A549 (cell line): ENCODE measurements at regions not wholly inside any gene's neighbourhood (a gene's known extent, or its start where the extent isn't known, plus 50 kb on each side); places are given as distances from the start of the nearest gene placed in this dataset.

Experiments
- ATAC-seq, 2 experiments: fragments of 200-7000 bp in 1 of 2; fragments of >200 bp in 1 of 2; cut with Nextera tagmentation in 1 of 2; cut with Tn5 transposase in 1 of 2; 3 replicates each; pipeline versions ENCODE4 v1.8.0 to v1.9.1; 2018 to 2020; ENCODE audit warnings: mild to moderate bottlenecking in 1 of 2, moderate library complexity in 1 of 2
- CTCF ChIA-PET: fragments of 300-600 bp; sonication (Branson Sonifier 250); formaldehyde crosslinking; extraction: SDS; loops from one replicate; lab custom pipeline; 2021; ENCODE audit warnings: antibody characterized with exemption, inconsistent platforms; lab: Yijun Ruan, JAX
- POLR2A ChIA-PET: fragments of 350-600 bp; formaldehyde crosslinking; extraction: SDS; loops from one replicate; lab custom pipeline; 2021; ENCODE audit warnings: antibody characterized with exemption, inconsistent platforms; lab: Yijun Ruan, JAX
- DNase-seq, 2 experiments: peaks; one replicate each; pipeline versions ENCODE4 v3.0.0 to v3.0.0-alpha.2; 2011 to 2016; ENCODE audit warnings: low read depth in 1 of 2, low spot score in 1 of 2
- FAIRE-seq: peaks from 2 replicates; lab custom pipeline; 2011; peaks lifted over from hg19 to GRCh38; lab: Jason Lieb, UNC
- H3K27ac ChIP-seq, 2 experiments: fragments of >200 bp; sonication (Bioruptor Twin); formaldehyde crosslinking; 3 replicates each; pipeline ENCODE4 v1.5.1; 2016 to 2017
- H3K4me1 ChIP-seq: fragments of >200 bp; sonication (Bioruptor Twin); formaldehyde crosslinking; 3 replicates; pipeline ENCODE4 v1.6.1; 2016
- H3K4me2 ChIP-seq: fragments of >200 bp; sonication (Bioruptor Twin); formaldehyde crosslinking; 3 replicates; pipeline ENCODE4 v1.6.1; 2016
- H3K4me3 ChIP-seq: fragments of >200 bp; sonication (Bioruptor Twin); formaldehyde crosslinking; 3 replicates; pipeline ENCODE4 v1.5.1; 2016
- H3K9me3 ChIP-seq: fragments of >200 bp; sonication (Bioruptor Twin); formaldehyde crosslinking; 3 replicates; pipeline ENCODE4 v1.6.1; 2016
- CBX8 ChIP-seq: fragments of 200-600 bp; sonication (generic); IDR thresholded peaks from 2 replicates; pipeline ENCODE4 v1.6.1; 2016
- CEBPB ChIP-seq, 2 experiments: fragments of >200 bp in 1 of 2; sonication (Bioruptor Twin) in 1 of 2; formaldehyde crosslinking in 1 of 2; IDR thresholded peaks; 2 replicates each; pipeline ENCODE4 v1.6.1; 2012 to 2016
- CHD4 ChIP-seq: fragments of 200-600 bp; sonication (generic); IDR thresholded peaks from 2 replicates; pipeline ENCODE4 v1.6.1; 2016; ENCODE audit warnings: antibody characterized with exemption, mild to moderate bottlenecking, borderline replicate concordance
- EHF ChIP-seq: fragments of 250-450 bp; sonication (Bioruptor Pico); IDR thresholded peaks from 2 replicates; pipeline ENCODE4 v1.5.0; 2020; ENCODE audit warnings: mild to moderate bottlenecking
- ESRRA ChIP-seq: fragments of 150-350 bp; IDR thresholded peaks from 2 replicates; pipeline ENCODE4 v1.6.1; 2014; ENCODE audit warnings: mild to moderate bottlenecking, low read length, borderline replicate concordance
- FOSB ChIP-seq: fragments of 250-450 bp; sonication (Bioruptor Pico); IDR thresholded peaks from 2 replicates; pipeline ENCODE4 v1.5.0; 2020; ENCODE audit warnings: mild to moderate bottlenecking, moderate library complexity
- HDAC2 ChIP-seq: fragments of 200-600 bp; sonication (generic); IDR thresholded peaks from 2 replicates; pipeline ENCODE4 v1.6.1; 2016
- HOXB13 ChIP-seq: fragments of 250-450 bp; sonication (Bioruptor Pico); IDR thresholded peaks from 2 replicates; pipeline ENCODE4 v1.5.0; 2020; ENCODE audit warnings: low read depth, mild to moderate bottlenecking, moderate library complexity
- JUN ChIP-seq, 2 experiments: fragments of >200 bp; sonication (Bioruptor Twin); formaldehyde crosslinking; IDR thresholded peaks; 2 replicates in 1 of 2; 3 replicates in 1 of 2; pipeline ENCODE4 v1.6.1; 2016 to 2017
- JUNB ChIP-seq: fragments of >200 bp; sonication (Bioruptor Twin); formaldehyde crosslinking; IDR thresholded peaks from 2 replicates; pipeline ENCODE4 v1.6.1; 2016
- NFE2L2 ChIP-seq: fragments of 150-350 bp; conservative IDR thresholded peaks from 2 replicates; pipeline ENCODE4 v1.6.1; 2014; ENCODE audit warnings: low read length
- NPAS2 ChIP-seq: fragments of 250-450 bp; sonication (Bioruptor Pico); IDR thresholded peaks from 2 replicates; pipeline ENCODE4 v1.8.0; 2022; ENCODE audit warnings: mild to moderate bottlenecking, moderate library complexity, borderline replicate concordance
- PHF8 ChIP-seq: fragments of 200-600 bp; sonication (generic); IDR thresholded peaks from 2 replicates; pipeline ENCODE4 v1.6.1; 2016; ENCODE audit warnings: low read depth, mild to moderate bottlenecking, antibody characterized with exemption, moderate library complexity, borderline replicate concordance
- RCOR1 ChIP-seq: fragments of 150-350 bp; IDR thresholded peaks from 2 replicates; pipeline ENCODE4 v1.6.1; 2014; ENCODE audit warnings: antibody characterized with exemption, low read length, low read depth
- RNF2 ChIP-seq: fragments of 200-600 bp; sonication (generic); IDR thresholded peaks from 2 replicates; pipeline ENCODE4 v1.6.1; 2016; ENCODE audit warnings: low read depth, mild to moderate bottlenecking, antibody characterized with exemption, moderate library complexity, borderline replicate concordance
- SREBF2 ChIP-seq: fragments of 450-650 bp; IDR thresholded peaks from 2 replicates; pipeline ENCODE4 v1.6.1; 2014; ENCODE audit warnings: mild to moderate bottlenecking, moderate library complexity
- TFCP2L1 ChIP-seq: fragments of 250-450 bp; sonication (Bioruptor Pico); IDR thresholded peaks from 2 replicates; pipeline ENCODE4 v1.5.0; 2021; ENCODE audit warnings: mild to moderate bottlenecking
- ZC3H11A ChIP-seq: fragments of 450-650 bp; IDR thresholded peaks from 2 replicates; pipeline ENCODE4 v1.6.1; 2014; ENCODE audit warnings: antibody characterized with exemption, mild to moderate bottlenecking
- ZSCAN20 ChIP-seq: fragments of 250-450 bp; sonication (Bioruptor Pico); IDR thresholded peaks from 2 replicates; pipeline ENCODE4 v1.8.0; 2022; ENCODE audit warnings: mild to moderate bottlenecking, moderate library complexity
- WGBS: methylation state at CpG from one replicate; pipeline ENCODE4 v1.1.6; 2017; ENCODE audit errors: missing lambda C conversion rate; 5-methylcytosine and 5-hydroxymethylcytosine counted together
- TF ChIP-seq, protein P1 (sequence below): fragments of >200 bp; sonication (Bioruptor Twin); formaldehyde crosslinking; IDR thresholded peaks from 2 replicates; pipeline ENCODE4 v1.6.1; 2016
- TF ChIP-seq, protein P2 (sequence below): IDR thresholded peaks from 2 replicates; pipeline ENCODE4 v1.6.1; 2012

DNA sequence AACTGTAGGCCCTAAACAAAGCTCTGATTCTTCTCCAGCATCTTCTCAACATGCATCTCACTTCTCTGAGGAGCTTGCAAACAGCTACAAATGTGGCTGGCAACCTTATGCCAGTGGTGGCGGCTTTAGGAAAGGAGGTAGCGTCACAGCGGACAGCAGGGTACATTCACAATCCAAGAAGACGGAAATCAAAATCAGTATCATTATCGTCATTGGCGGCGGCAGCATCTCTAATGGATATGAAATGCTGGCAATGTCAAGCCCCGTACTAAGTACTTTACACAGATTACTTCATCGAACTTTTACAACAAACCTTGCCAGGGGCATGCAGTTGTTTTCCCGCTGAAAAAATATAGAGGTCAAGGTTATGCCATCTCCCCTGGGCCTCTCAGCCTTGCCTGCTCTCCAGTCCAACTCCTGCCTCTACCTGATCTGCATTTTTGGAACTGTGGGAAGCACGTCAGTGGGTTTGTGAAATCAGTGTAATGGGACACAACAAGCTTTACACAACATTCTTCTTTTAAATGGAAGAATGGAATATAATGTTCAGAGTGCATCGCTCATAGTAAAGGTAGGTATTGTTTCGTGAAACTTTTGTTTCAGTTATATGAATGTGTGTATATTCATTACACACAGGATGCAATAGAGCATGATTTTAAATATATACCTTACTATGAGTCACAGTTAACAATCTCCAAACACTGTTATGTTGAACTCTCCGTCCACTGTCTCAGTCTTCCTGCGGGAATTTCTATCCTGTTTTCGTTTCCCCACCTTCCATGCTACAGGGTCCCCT lies 152.9 kb downstream of the TTC32 start:
- no peaks in the 10 kb centered on the region for H3K4me1 ChIP-seq
- ATAC-seq (no peak), FAIRE-seq (no peak), DNase-seq (no peak)
- WGBS = 83% methylated on average over 16 of the region's 16 CpGs
- CTCF ChIA-PET = interaction anchor here (0.7 to 1.5 kb wide), 5 partner anchors 9 to 1228 kb away, joined by 3 to 4 read pairs (median 3); no protein-coding TSS in a partner anchor
- TF ChIP-seq JUN (IDR thresholded peaks at IDR 0.05) (no peak), PHF8 (no peak), NPAS2 (CRISPR knock-in tag) (no peak), RNF2 (no peak), CEBPB (IDR thresholded peaks at IDR 0.05) (no peak), JUNB (no peak), CHD4 (no peak), HOXB13 (no peak)
- TF ChIP-seq, protein P1, sequence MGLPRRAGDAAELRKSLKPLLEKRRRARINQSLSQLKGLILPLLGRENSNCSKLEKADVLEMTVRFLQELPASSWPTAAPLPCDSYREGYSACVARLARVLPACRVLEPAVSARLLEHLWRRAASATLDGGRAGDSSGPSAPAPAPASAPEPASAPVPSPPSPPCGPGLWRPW = no peak
- POLR2A ChIA-PET = interaction anchor here (0.6 kb wide), 1 partner anchor 385 kb away, joined by 5 read pairs; no protein-coding TSS in a partner anchor
- no peak overlapping the region for H3K27ac ChIP-seq
- no peak overlapping the region for H3K4me3 ChIP-seq
- no peaks in the 10 kb centered on the region for H3K9me3 ChIP-seq
- H3K4me2 ChIP-seq = no peak overlapping the region

DNA sequence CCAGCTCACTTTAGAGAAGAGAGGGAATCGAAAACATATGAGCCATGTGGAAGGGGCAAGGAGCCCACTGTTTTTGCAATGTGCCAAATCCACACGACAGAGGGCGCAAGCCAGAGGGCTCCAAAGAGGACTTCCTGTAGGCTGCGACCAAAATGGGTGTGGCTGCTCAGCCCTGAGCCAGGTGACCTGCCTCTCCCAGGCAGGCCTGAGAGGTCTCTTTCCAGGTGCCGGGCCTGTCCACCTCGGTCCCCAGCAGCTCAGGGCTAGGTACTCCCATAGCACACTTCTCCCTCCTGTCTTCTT lies 153.8 kb downstream of the TTC32 start:
- H3K4me2 ChIP-seq = no peak overlapping the region
- ChIA-PET POLR2A (no interaction called here), CTCF (interaction anchor here (0.7 to 2.8 kb wide), 6 partner anchors 9 to 1227 kb away, joined by 3 to 10 read pairs (median 4); no protein-coding TSS in a partner anchor)
- DNase-seq = no peak
- no peak overlapping the region for H3K27ac ChIP-seq
- no peaks in the 10 kb centered on the region for H3K9me3 ChIP-seq
- no peaks in the 10 kb centered on the region for H3K4me1 ChIP-seq
- no peak overlapping the region for H3K4me3 ChIP-seq
- no peak for TF ChIP-seq TFCP2L1 (CRISPR knock-in tag)
- no peak for TF ChIP-seq NFE2L2
- no peak for TF ChIP-seq RCOR1
- TF ChIP-seq ZC3H11A = no peak
- TF ChIP-seq PHF8 = no peak
- no peak for TF ChIP-seq ESRRA
- TF ChIP-seq, protein P2, sequence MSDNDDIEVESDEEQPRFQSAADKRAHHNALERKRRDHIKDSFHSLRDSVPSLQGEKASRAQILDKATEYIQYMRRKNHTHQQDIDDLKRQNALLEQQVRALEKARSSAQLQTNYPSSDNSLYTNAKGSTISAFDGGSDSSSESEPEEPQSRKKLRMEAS = no peak
- TF ChIP-seq RNF2 = no peak
- no peak for TF ChIP-seq SREBF2
- TF ChIP-seq ZSCAN20 (CRISPR knock-in tag) = no peak
- TF ChIP-seq, protein P1 = no peak
- no peak for TF ChIP-seq CEBPB (IDR thresholded peaks at IDR 0.05)
- no peak for TF ChIP-seq HDAC2
- TF ChIP-seq EHF = no peak
- no peak for TF ChIP-seq CHD4
- TF ChIP-seq FOSB (CRISPR knock-in tag) = no peak
- TF ChIP-seq, all 56 proteins: peak for 0
- ATAC-seq = no peak
- 88% methylated on average over 6 of the region's 6 CpGs for WGBS
- no peak for FAIRE-seq

DNA sequence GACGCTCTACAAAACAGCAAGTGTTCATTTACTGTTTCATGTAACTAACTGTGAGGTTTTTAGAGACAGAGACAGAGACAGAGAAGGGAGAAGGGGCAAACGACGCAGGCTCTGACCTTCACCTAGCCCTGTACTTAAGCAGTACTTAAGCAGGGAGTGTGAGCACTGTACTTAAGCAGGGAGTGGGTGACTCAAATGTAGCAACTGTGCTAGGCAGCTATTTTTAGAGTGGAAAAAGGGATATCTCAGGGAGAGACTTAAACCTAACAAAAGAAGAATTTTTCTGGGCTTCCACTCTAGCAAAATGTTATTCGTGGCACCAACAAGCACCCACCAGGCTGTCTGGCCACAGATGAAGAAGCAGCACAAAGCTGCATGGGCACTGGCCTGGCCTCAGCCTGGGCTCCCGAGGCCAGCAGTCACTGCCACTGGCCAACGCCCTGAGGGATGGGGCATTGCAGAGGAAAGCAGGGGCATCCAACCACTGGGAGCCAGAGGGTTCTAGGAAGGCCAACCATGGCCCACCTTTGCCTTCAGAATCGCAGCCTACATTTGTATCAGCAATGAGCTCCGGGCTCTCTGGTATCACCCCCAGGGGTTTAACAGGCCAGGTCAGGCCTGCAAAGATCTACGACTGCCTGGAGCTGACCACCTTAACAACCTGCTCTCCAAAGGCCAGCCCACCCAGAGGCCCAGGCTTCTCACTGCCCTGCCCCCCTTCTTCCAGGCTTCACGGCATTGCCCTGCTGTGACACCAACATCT lies 154.3 kb downstream of the TTC32 start:
- CTCF ChIA-PET = interaction anchor here (0.9 to 2.8 kb wide), 12 partner anchors 8 to 1227 kb away, joined by 3 to 15 read pairs (median 4); partner anchors contain the start of gene OSR1

More for the DNA sequence above, 154.3 kb downstream of the TTC32 start:
- POLR2A ChIA-PET = interaction anchor here (1.2 kb wide), 1 partner anchor 378 kb away, joined by 3 read pairs; no protein-coding TSS in a partner anchor
- Histone ChIP-seq H3K4me3 (no peak overlapping the region), H3K9me3 (no peaks in the 10 kb centered on the region), H3K27ac (peak overlapping the region in 1 of 2 experiments; percentile 46; a peak in 2 of 6 replicates), H3K4me2 (no peak overlapping the region), H3K4me1 (no peaks in the 10 kb centered on the region)
- DNase-seq (no peak), FAIRE-seq (no peak), ATAC-seq (no peak)
- 85% methylated on average over 10 of the region's 10 CpGs for WGBS
- no peak for TF ChIP-seq CBX8
